Gastrocnemius medialis (tissue), 4 donors: ENCODE measurements at regions not wholly inside any gene's neighbourhood (a gene's known extent, or its start where the extent isn't known, plus 50 kb on each side); places are given as distances from the start of the nearest gene placed in this dataset.

ENCODE experiments used
- ATAC-seq, 2 donors: fragments of 150-250 bp; one replicate each; pipeline ENCODE4 v1.9.1; 2016
- DNase-seq, 2 donors: peaks; one replicate each; pipeline ENCODE4 v3.0.0-alpha.2; 2019
- H3K27ac ChIP-seq, 4 donors: fragments of 200-600 bp; sonication (generic); 1 replicate in 1 of 4; 2 replicates in 3 of 4; pipeline ENCODE4 v1.5.1; 2016 to 2018; ENCODE audit warnings: mild to moderate bottlenecking in 2 of 4, moderate library complexity in 1 of 4
- H3K27me3 ChIP-seq, 3 donors: fragments of 200-600 bp; sonication (generic) in 2 of 3; 1 replicate in 1 of 3; 2 replicates in 2 of 3; pipeline versions ENCODE4 v1.5.1 to v1.6.0; 2016 to 2019; ENCODE audit warnings: mild to moderate bottlenecking in 1 of 3, moderate library complexity in 1 of 3
- H3K36me3 ChIP-seq, 2 donors: fragments of 200-600 bp; sonication (generic) in 1 of 2; one replicate each; pipeline ENCODE4 v1.5.1; 2017 to 2018
- H3K4me1 ChIP-seq, 2 donors: fragments of 200-600 bp; sonication (generic) in 1 of 2; one replicate each; pipeline ENCODE4 v1.5.1; 2016 to 2017; ENCODE audit warnings: mild to moderate bottlenecking in 2 of 2
- H3K4me3 ChIP-seq, 4 donors: fragments of 200-600 bp; sonication (generic) in 3 of 4; 1 replicate in 1 of 4; 2 replicates in 3 of 4; pipeline ENCODE4 v1.5.1; 2016 to 2019; ENCODE audit warnings: mild to moderate bottlenecking in 2 of 4
- H3K9me3 ChIP-seq, 3 donors: fragments of 200-600 bp; sonication (generic) in 2 of 3; 1 replicate in 1 of 3; 2 replicates in 2 of 3; pipeline ENCODE4 v1.5.1; 2016 to 2019
- POLR2A ChIP-seq, 2 donors: fragments of 450-650 bp; IDR thresholded peaks; one replicate each; pipeline ENCODE4 v1.6.1; 2017; ENCODE audit warnings: antibody characterized with exemption in 2 of 2, mild to moderate bottlenecking in 2 of 2, moderate library complexity in 2 of 2
- in situ Hi-C, 4 donors: fragments of 200-750 bp; cut with MboI; loops; one replicate each; pipeline versions ENCODE4 v1.15.0 to v1.8.0; 2017; ENCODE audit warnings: low sequenced_read_pairs in 4 of 4
- intact Hi-C: fragments of 100-400 bp; cut with DNase I; formaldehyde crosslinking; loops from one replicate; pipeline ENCODE4 v1.15.1; 2023; ENCODE audit warnings: low total_unique reads
- TF ChIP-seq, protein P1 (sequence below), 5 experiments: fragments of 450-650 bp in 3 of 5; fragments of 200-600 bp in 2 of 5; sonication (generic) in 2 of 5; IDR thresholded peaks in 4 of 5; conservative IDR thresholded peaks in 1 of 5; 1 replicate in 4 of 5; 2 replicates in 1 of 5; pipeline ENCODE4 v1.5.1; 2016 to 2019; ENCODE audit warnings: antibody characterized with exemption in 5 of 5, mild to moderate bottlenecking in 3 of 5, moderate library complexity in 3 of 5

DNA sequence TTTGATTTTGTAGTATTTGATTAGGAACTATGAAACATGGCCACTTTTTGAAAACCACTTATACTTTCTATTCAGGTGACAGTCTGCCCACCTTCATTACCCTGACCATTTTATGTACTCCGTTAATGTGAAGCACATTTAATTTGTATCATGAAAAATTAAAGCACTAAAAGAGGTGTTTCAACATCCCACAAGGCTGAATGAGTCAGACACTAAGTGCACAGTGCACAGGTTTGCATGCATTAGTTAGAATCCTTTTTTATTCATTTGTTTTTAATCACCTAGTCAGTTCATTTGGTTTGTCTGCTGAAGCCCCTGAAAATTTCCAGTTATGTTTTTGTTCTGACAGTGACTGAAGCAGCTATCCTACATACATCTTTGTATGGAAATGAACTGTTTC is 271.0 kb downstream of the SLITRK5 start:
- Histone ChIP-seq H3K27ac (no peak overlapping the region), H3K4me3 (no peak overlapping the region), H3K27me3 (no peaks in the 10 kb centered on the region), H3K4me1 (no peaks in the 10 kb centered on the region), H3K36me3 (no peaks in the 10 kb centered on the region), H3K9me3 (no peaks in the 10 kb centered on the region)
- TF ChIP-seq, protein P1, sequence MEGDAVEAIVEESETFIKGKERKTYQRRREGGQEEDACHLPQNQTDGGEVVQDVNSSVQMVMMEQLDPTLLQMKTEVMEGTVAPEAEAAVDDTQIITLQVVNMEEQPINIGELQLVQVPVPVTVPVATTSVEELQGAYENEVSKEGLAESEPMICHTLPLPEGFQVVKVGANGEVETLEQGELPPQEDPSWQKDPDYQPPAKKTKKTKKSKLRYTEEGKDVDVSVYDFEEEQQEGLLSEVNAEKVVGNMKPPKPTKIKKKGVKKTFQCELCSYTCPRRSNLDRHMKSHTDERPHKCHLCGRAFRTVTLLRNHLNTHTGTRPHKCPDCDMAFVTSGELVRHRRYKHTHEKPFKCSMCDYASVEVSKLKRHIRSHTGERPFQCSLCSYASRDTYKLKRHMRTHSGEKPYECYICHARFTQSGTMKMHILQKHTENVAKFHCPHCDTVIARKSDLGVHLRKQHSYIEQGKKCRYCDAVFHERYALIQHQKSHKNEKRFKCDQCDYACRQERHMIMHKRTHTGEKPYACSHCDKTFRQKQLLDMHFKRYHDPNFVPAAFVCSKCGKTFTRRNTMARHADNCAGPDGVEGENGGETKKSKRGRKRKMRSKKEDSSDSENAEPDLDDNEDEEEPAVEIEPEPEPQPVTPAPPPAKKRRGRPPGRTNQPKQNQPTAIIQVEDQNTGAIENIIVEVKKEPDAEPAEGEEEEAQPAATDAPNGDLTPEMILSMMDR (IDR thresholded peaks at IDR 0.05 in 4 of 5, conservative IDR thresholded peaks at IDR 0.05 in 1 of 5), result no peak
- TF ChIP-seq POLR2A (IDR thresholded peaks at IDR 0.05), result no peak
- DNase-seq (no peak), ATAC-seq (no peak)
- intact Hi-C loops, result no loop called here
- in situ Hi-C loops, result no loop called here

DNA sequence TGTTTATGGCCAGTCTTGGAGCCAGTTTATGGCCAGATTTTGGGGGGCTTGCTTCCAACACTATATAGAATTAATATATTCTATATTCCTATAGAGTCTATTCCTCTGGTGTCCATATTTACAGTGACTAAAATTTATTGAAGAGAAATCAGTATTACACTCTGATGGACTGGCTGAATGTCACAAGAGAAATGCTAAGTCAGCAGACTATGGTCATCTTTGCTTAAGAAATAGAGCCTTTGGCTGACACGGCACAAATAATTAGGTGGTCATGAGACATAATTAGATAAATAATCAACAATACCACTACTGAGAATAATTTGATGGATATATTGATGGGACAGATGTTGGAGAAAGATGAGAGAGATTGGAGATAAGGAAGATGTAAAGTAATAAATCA is 272.9 kb downstream of the SLITRK5 start:
- ATAC-seq (no peak), DNase-seq (no peak)
- in situ Hi-C loops, result no loop called here
- Histone ChIP-seq H3K4me3 (no peak overlapping the region), H3K27me3 (no peaks in the 10 kb centered on the region), H3K4me1 (no peaks in the 10 kb centered on the region), H3K36me3 (no peaks in the 10 kb centered on the region), H3K27ac (no peak overlapping the region), H3K9me3 (no peaks in the 10 kb centered on the region)
- TF ChIP-seq, protein P1 (IDR thresholded peaks at IDR 0.05 in 4 of 5, conservative IDR thresholded peaks at IDR 0.05 in 1 of 5), result no peak
- no peak for TF ChIP-seq POLR2A (IDR thresholded peaks at IDR 0.05)
- intact Hi-C loops, result no loop called here

DNA sequence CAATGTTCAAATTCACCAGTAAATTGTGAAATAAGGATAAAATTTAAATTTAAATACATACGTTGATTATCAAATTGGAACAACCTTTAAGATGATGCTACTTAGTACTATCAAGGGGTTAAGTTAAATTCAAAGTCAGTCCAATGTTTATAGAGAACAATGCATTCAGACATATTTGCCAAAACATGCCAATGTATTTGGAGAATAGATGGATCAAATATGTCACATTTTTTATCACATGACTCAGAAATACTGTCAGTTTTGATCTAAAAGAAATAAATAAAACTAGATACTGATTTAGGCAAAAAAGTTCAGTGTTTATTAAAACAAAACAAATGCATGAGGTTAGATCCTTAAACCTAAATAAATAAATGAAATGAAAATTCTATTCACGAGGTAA is 281.2 kb downstream of the SLITRK5 start:
- TF ChIP-seq, protein P1 (IDR thresholded peaks at IDR 0.05 in 4 of 5, conservative IDR thresholded peaks at IDR 0.05 in 1 of 5), result no peak
- no peak for TF ChIP-seq POLR2A (IDR thresholded peaks at IDR 0.05)
- ATAC-seq (no peak), DNase-seq (no peak)
- H3K4me1 ChIP-seq, result no peaks in the 10 kb centered on the region
- in situ Hi-C loops, result no loop called here
- no peaks in the 10 kb centered on the region for H3K36me3 ChIP-seq
- no peaks in the 10 kb centered on the region for H3K27me3 ChIP-seq
- H3K4me3 ChIP-seq, result no peak overlapping the region
- H3K27ac ChIP-seq, result no peak overlapping the region
- no peaks in the 10 kb centered on the region for H3K9me3 ChIP-seq
- intact Hi-C loops, result no loop called here

DNA sequence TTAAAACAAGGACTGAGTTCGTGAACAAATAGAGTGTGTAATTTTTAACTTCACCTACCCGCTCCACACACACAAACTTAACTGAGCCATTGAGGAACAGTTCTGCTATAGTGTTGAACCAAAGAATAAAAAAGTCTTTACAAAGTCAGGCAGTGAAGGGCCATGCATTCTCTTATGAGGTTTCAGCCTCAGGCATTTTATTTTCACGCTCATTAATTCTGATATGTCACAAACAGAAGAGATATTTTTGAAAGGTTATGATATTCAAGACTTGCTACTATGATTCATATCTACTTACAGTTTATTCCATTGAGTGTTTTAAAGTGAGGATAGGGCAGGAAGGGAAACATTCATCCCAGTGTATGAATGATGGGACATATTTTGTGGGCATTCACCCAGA is 282.2 kb downstream of the SLITRK5 start:
- no peaks in the 10 kb centered on the region for H3K36me3 ChIP-seq
- no peak for DNase-seq
- TF ChIP-seq, protein P1 (IDR thresholded peaks at IDR 0.05 in 4 of 5, conservative IDR thresholded peaks at IDR 0.05 in 1 of 5), result no peak
- TF ChIP-seq POLR2A (IDR thresholded peaks at IDR 0.05), result no peak
- H3K9me3 ChIP-seq, result no peaks in the 10 kb centered on the region
- H3K4me1 ChIP-seq, result no peaks in the 10 kb centered on the region
- intact Hi-C loops (no loop called here), in situ Hi-C loops (no loop called here)
- H3K27ac ChIP-seq, result no peak overlapping the region
- no peaks in the 10 kb centered on the region for H3K27me3 ChIP-seq
- ATAC-seq, result no peak
- H3K4me3 ChIP-seq, result no peak overlapping the region

DNA sequence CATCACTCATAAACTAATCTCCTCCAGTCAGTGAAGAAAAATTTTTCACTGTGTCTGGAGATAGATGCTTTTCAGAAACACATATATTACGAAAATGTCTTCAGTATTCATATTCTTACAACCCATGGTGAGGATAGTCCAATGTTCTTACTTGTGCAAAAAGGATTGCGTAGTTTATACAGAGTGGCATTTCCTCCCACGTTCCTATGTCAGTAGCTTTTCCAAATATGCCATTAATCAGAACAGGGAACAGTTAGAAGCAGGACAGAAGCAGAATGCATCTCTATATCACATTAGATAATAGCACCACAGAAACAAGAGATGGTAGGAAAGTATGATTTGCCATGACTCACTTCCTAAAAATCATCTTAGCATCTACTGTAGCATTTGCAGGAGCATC is 282.9 kb downstream of the SLITRK5 start:
- H3K4me3 ChIP-seq, result no peak overlapping the region
- H3K4me1 ChIP-seq, result no peaks in the 10 kb centered on the region
- H3K36me3 ChIP-seq, result no peaks in the 10 kb centered on the region
- no peaks in the 10 kb centered on the region for H3K9me3 ChIP-seq
- no peak for ATAC-seq
- no peaks in the 10 kb centered on the region for H3K27me3 ChIP-seq
- TF ChIP-seq, protein P1 (IDR thresholded peaks at IDR 0.05 in 4 of 5, conservative IDR thresholded peaks at IDR 0.05 in 1 of 5), result no peak
- TF ChIP-seq POLR2A (IDR thresholded peaks at IDR 0.05), result no peak
- intact Hi-C loops (no loop called here), in situ Hi-C loops (no loop called here)
- no peak for DNase-seq
- H3K27ac ChIP-seq, result no peak overlapping the region
